ENCODE measurements at regions not wholly inside any gene's neighbourhood (a gene's known extent, or its start where the extent isn't known, plus 50 kb on each side); places are given as distances from the start of the nearest gene placed in this dataset.

DNA sequence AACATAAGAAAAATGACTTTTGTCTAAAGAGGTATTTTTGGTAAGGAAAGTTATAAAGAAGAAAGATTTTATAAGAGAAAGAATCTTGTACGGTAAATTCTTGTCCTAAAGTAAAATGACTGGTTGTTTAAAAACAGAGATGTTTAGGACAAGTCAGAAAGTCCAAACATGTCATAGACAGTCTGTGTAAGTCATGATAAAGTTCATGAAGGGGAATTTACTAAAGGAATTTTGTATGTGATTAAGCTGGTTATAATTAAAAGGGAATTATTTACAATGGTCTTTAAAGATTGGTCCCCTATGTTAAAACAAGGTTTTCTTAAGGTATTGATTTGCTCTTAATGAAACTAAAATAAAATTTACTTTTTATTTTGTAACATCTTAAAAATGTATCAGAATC is 269.4 kb upstream of the CCDC196 start:
- no peaks in the 10 kb centered on the region for H4K20me1 ChIP-seq (ENCODE audit: insufficient read depth)
- no peak overlapping the region for H3K4me3 ChIP-seq (ENCODE audit: low read depth in 2 of 2, low read length in 1 of 2)
- no peaks in the 10 kb centered on the region for H3K9me3 ChIP-seq
- H3K4me1 ChIP-seq (ENCODE audit: control insufficient read depth in 1 of 2, insufficient read depth in 2 of 2, low read depth in 1 of 2, low read length in 1 of 2): no peaks in the 10 kb centered on the region
- no peak for DNase-seq
- no peak overlapping the region for H3K9ac ChIP-seq
- H3K79me2 ChIP-seq (ENCODE audit: insufficient read depth): no peaks in the 10 kb centered on the region
- no peaks in the 10 kb centered on the region for H3F3A ChIP-seq (replicated peaks; ENCODE audit: insufficient read depth)
- H3K27me3 ChIP-seq (ENCODE audit: insufficient read depth): no peaks in the 10 kb centered on the region
- TF ChIP-seq FOXM1 (IDR thresholded peaks at IDR 0.05; ENCODE audit: low read depth) (no peak), RFX5 (IDR thresholded peaks at IDR 0.05; ENCODE audit: low read length) (no peak), EP300 (IDR thresholded peaks at IDR 0.05; ENCODE audit: borderline replicate concordance in 1 of 2, low read depth in 1 of 2, low read length in 1 of 2) (no peak), PBX3 (IDR thresholded peaks at IDR 0.05) (no peak), TEAD4 (IDR thresholded peaks at IDR 0.05; ENCODE audit: borderline replicate concordance, insufficient read depth) (no peak), CTCF (IDR thresholded peaks at IDR 0.05) (no peak), REST (IDR thresholded peaks at IDR 0.05; ENCODE audit: low read depth, low read length) (no peak), TAF1 (IDR thresholded peaks at IDR 0.05; ENCODE audit: borderline replicate concordance, low read depth, low read length) (no peak), ELF1 (IDR thresholded peaks at IDR 0.05) (no peak), RCOR1 (IDR thresholded peaks at IDR 0.05; ENCODE audit: low read length) (no peak), GATA2 (CRISPR knock-in tag; IDR thresholded peaks at IDR 0.05) (no peak), JUND (IDR thresholded peaks at IDR 0.05) (no peak), MXI1 (IDR thresholded peaks at IDR 0.05; ENCODE audit: low read depth, low read length) (no peak), GABPA (IDR thresholded peaks at IDR 0.05; ENCODE audit: low read depth) (no peak), SMC3 (IDR thresholded peaks at IDR 0.05; ENCODE audit: low read depth, low read length) (no peak), RAD21 (IDR thresholded peaks at IDR 0.05; ENCODE audit: low read length) (no peak)
- TF ChIP-seq, protein P1, sequence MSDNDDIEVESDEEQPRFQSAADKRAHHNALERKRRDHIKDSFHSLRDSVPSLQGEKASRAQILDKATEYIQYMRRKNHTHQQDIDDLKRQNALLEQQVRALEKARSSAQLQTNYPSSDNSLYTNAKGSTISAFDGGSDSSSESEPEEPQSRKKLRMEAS (IDR thresholded peaks at IDR 0.05; ENCODE audit: low read depth): no peak
- TF ChIP-seq, protein P2, sequence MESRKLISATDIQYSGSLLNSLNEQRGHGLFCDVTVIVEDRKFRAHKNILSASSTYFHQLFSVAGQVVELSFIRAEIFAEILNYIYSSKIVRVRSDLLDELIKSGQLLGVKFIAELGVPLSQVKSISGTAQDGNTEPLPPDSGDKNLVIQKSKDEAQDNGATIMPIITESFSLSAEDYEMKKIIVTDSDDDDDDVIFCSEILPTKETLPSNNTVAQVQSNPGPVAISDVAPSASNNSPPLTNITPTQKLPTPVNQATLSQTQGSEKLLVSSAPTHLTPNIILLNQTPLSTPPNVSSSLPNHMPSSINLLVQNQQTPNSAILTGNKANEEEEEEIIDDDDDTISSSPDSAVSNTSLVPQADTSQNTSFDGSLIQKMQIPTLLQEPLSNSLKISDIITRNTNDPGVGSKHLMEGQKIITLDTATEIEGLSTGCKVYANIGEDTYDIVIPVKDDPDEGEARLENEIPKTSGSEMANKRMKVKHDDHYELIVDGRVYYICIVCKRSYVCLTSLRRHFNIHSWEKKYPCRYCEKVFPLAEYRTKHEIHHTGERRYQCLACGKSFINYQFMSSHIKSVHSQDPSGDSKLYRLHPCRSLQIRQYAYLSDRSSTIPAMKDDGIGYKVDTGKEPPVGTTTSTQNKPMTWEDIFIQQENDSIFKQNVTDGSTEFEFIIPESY (IDR thresholded peaks at IDR 0.05; ENCODE audit: borderline replicate concordance, low read depth): no peak
- ChIA-PET POLR2A (no interaction called here), CTCF (no interaction called here)
- H3K4me2 ChIP-seq: no peak overlapping the region
- H3K9me2 ChIP-seq: no peaks in the 10 kb centered on the region
- no peak overlapping the region for H3K27ac ChIP-seq (ENCODE audit: low read depth in 2 of 2, low read length in 1 of 2)
- H3K36me3 ChIP-seq (replicated peaks in 1 of 2; ENCODE audit: control insufficient read depth in 1 of 2, insufficient read depth in 2 of 2, low read length in 1 of 2): no peaks in the 10 kb centered on the region
- 24% methylated on average over 1 of the region's 1 CpG for WGBS (ENCODE audit: low lambda C conversion rate)
- no peak overlapping the region for H2AFZ ChIP-seq (ENCODE audit: low read depth)

Data from SK-N-SH (cell line).